Body of pancreas (tissue), 4 donors: ENCODE measurements at regions not wholly inside any gene's neighbourhood (a gene's known extent, or its start where the extent isn't known, plus 50 kb on each side); places are given as distances from the start of the nearest gene placed in this dataset.

Source experiments
- ATAC-seq: fragments of 150-250 bp; one replicate; pipeline ENCODE4 v1.9.1; 2016
- DNase-seq, 4 donors: peaks; one replicate each; pipeline ENCODE4 v3.0.0-alpha.2; 2019
- H3K27ac ChIP-seq, 4 donors: fragments of 200-600 bp; sonication (generic); 1 replicate in 3 of 4; 2 replicates in 1 of 4; pipeline versions ENCODE4 v1.5.1 to v1.6.1; 2016 to 2019; ENCODE audit warnings: mild to moderate bottlenecking in 1 of 4, mixed read lengths in 1 of 4, moderate library complexity in 1 of 4
- H3K27me3 ChIP-seq, 2 donors: fragments of 200-600 bp; sonication (generic); one replicate each; pipeline ENCODE4 v1.6.0; 2016; ENCODE audit warnings: mild to moderate bottlenecking in 1 of 2
- H3K36me3 ChIP-seq, 2 donors: fragments of 200-600 bp; sonication (generic); replicated peaks in 1 of 2; 2 replicates each; pipeline ENCODE4 v1.5.1; 2016; ENCODE audit warnings: low read depth in 2 of 2; ENCODE audit not compliant: insufficient read depth in 1 of 2
- H3K4me1 ChIP-seq: fragments of 200-600 bp; sonication (generic); one replicate; pipeline ENCODE4 v1.6.0; 2016
- H3K4me3 ChIP-seq, 2 donors: fragments of 200-600 bp; sonication (generic); 1 replicate in 1 of 2; 2 replicates in 1 of 2; pipeline ENCODE4 v1.5.1; 2016 to 2019
- H3K9me3 ChIP-seq, 3 donors: fragments of 200-600 bp; sonication (generic); 1 replicate in 2 of 3; 2 replicates in 1 of 3; pipeline ENCODE4 v1.5.1; 2016
- CTCF ChIP-seq, 7 experiments: fragments of 450-650 bp in 4 of 7; fragments of 200-600 bp in 3 of 7; sonication (generic) in 3 of 7; IDR thresholded peaks; one replicate each; pipeline ENCODE4 v1.5.1; 2016 to 2019; ENCODE audit warnings: antibody characterized with exemption in 7 of 7
- POLR2A ChIP-seq, 3 donors: fragments of 450-650 bp; IDR thresholded peaks; one replicate each; pipeline ENCODE4 v1.6.1; 2016; ENCODE audit warnings: antibody characterized with exemption in 3 of 3, mild to moderate bottlenecking in 2 of 3
- WGBS, 2 donors: methylation state at CpG; one replicate each; pipeline ENCODE4 v1.1.5; 2017; 5-methylcytosine and 5-hydroxymethylcytosine counted together
- intact Hi-C: fragments of 100-400 bp; cut with DNase I; formaldehyde crosslinking; loops from one replicate; pipeline ENCODE4 v1.15.1; 2023

GRCh38 chr3:98971169-98971681, 69.7 kb upstream of the DCBLD2 start:
- Histone ChIP-seq H3K27me3 (no peaks in the 10 kb centered on the region), H3K4me1 (no peaks in the 10 kb centered on the region), H3K27ac (no peak overlapping the region), H3K4me3 (no peak overlapping the region), H3K9me3 (no peaks in the 10 kb centered on the region), H3K36me3 (no peaks in the 10 kb centered on the region)
- TF ChIP-seq POLR2A (IDR thresholded peaks at IDR 0.05) (no peak), CTCF (IDR thresholded peaks at IDR 0.05) (no peak)
- 85 to 86% methylated on average over 1 of the region's 1 CpG for WGBS, 2 donors
- ATAC-seq = no peak
- intact Hi-C loops = no loop called here
- no peak for DNase-seq

- Histone ChIP-seq H3K27ac (no peak overlapping the region), H3K4me1 (no peaks in the 10 kb centered on the region), H3K4me3 (no peak overlapping the region), H3K27me3 (no peaks in the 10 kb centered on the region), H3K9me3 (no peaks in the 10 kb centered on the region), H3K36me3 (no peaks in the 10 kb centered on the region)
- intact Hi-C loops = no loop called here
- ATAC-seq (no peak), DNase-seq (no peak)
- TF ChIP-seq POLR2A (IDR thresholded peaks at IDR 0.05) (no peak), CTCF (IDR thresholded peaks at IDR 0.05) (no peak)
These were observed 67.8 kb upstream of the DCBLD2 start for GRCh38 chr3:98969295-98969694.

- TF ChIP-seq POLR2A (IDR thresholded peaks at IDR 0.05) = no peak
- no peak for TF ChIP-seq CTCF (IDR thresholded peaks at IDR 0.05)
- Histone ChIP-seq H3K4me3 (no peak overlapping the region), H3K27me3 (no peaks in the 10 kb centered on the region), H3K4me1 (no peaks in the 10 kb centered on the region), H3K9me3 (no peaks in the 10 kb centered on the region), H3K36me3 (no peaks in the 10 kb centered on the region), H3K27ac (no peak overlapping the region)
- DNase-seq (no peak), ATAC-seq (no peak)
- 58 to 64% methylated on average over 4 of the region's 4 CpGs for WGBS, 2 donors
- intact Hi-C loops = no loop called here
These were observed 67.3 kb upstream of the DCBLD2 start for GRCh38 chr3:98968824-98969223.

- no peak for ATAC-seq
- no peak overlapping the region for H3K4me3 ChIP-seq
- TF ChIP-seq CTCF (IDR thresholded peaks at IDR 0.05) = no peak
- no peak for TF ChIP-seq POLR2A (IDR thresholded peaks at IDR 0.05)
- DNase-seq = no peak
- no peaks in the 10 kb centered on the region for H3K36me3 ChIP-seq
- no peak overlapping the region for H3K27ac ChIP-seq
- no peaks in the 10 kb centered on the region for H3K27me3 ChIP-seq
- H3K4me1 ChIP-seq = no peaks in the 10 kb centered on the region
- intact Hi-C loops = no loop called here
- H3K9me3 ChIP-seq = no peaks in the 10 kb centered on the region
These were observed 66.9 kb upstream of the DCBLD2 start for GRCh38 chr3:98968347-98968746.

- ATAC-seq (no peak), DNase-seq (no peak)
- no peaks in the 10 kb centered on the region for H3K36me3 ChIP-seq
- H3K4me3 ChIP-seq = no peak overlapping the region
- H3K27ac ChIP-seq = no peak overlapping the region
- intact Hi-C loops = no loop called here
- TF ChIP-seq POLR2A (IDR thresholded peaks at IDR 0.05) = no peak
- no peaks in the 10 kb centered on the region for H3K27me3 ChIP-seq
- H3K4me1 ChIP-seq = no peaks in the 10 kb centered on the region
- no peaks in the 10 kb centered on the region for H3K9me3 ChIP-seq
These were observed 66.3 kb upstream of the DCBLD2 start for GRCh38 chr3:98967758-98968157.
